AG04450 (cell line): ENCODE measurements at regions not wholly inside any gene's neighbourhood (a gene's known extent, or its start where the extent isn't known, plus 50 kb on each side); places are given as distances from the start of the nearest gene placed in this dataset.

ENCODE experiments used
- CTCF ChIA-PET: fragments of 300-600, 350-600 bp; formaldehyde crosslinking; extraction: SDS; loops from one replicate; lab custom pipeline; 2022; ENCODE audit warnings: antibody characterized with exemption, inconsistent platforms; lab: Charles Lee
- POLR2A ChIA-PET: fragments of 350-600 bp; formaldehyde crosslinking; extraction: SDS; loops from one replicate; lab custom pipeline; 2021; ENCODE audit warnings: antibody characterized with exemption, inconsistent platforms; lab: Yijun Ruan, JAX
- DNase-seq: peaks from one replicate; pipeline ENCODE4 v3.0.0-alpha.2; 2011; ENCODE audit warnings: low read depth, low spot score
- H3K27ac ChIP-seq: one replicate; pipeline ENCODE4 v1.5.1; 2012; ENCODE audit warnings: low read depth, low read length, control low read depth
- H3K27me3 ChIP-seq: one replicate; pipeline ENCODE4 v1.6.0; 2012; ENCODE audit warnings: low read length; ENCODE audit not compliant: control insufficient read depth, insufficient read depth
- H3K4me3 ChIP-seq: 2 replicates; pipeline ENCODE4 v1.5.1; 2011; ENCODE audit warnings: mild to moderate bottlenecking, low read depth, low read length, control low read depth
- H3K9me3 ChIP-seq: 2 replicates; pipeline ENCODE4 v1.5.1; 2012; ENCODE audit warnings: low read length; ENCODE audit not compliant: control insufficient read depth, insufficient read depth
- TF ChIP-seq, protein P1 (sequence below): IDR thresholded peaks from 2 replicates; pipeline ENCODE4 v1.5.1; 2011; ENCODE audit warnings: low read depth, low read length, control low read depth, inconsistent platforms

DNA sequence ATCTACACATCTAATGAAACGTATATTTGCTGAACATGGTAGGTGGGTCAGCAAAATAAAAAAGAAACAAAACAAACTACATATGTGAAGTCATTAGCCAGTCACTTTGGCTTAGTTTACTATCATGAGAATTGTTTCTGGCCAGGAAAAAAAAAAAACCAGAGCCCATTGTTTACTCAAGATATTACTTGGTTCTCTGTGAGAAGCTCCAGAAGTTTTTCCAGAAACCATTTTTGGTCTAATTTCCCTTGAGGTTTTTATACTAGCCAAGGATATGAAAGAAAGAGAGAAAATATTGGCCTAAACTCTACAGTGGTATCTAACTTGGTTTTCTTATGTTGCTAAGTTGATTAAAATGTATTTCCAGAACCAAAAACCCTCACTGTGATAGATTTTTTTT, 259.1 kb downstream of the PDHA2 start:
- no peaks in the 10 kb centered on the region for H3K9me3 ChIP-seq
- DNase-seq: no peak
- CTCF ChIA-PET: no interaction called here

DNA sequence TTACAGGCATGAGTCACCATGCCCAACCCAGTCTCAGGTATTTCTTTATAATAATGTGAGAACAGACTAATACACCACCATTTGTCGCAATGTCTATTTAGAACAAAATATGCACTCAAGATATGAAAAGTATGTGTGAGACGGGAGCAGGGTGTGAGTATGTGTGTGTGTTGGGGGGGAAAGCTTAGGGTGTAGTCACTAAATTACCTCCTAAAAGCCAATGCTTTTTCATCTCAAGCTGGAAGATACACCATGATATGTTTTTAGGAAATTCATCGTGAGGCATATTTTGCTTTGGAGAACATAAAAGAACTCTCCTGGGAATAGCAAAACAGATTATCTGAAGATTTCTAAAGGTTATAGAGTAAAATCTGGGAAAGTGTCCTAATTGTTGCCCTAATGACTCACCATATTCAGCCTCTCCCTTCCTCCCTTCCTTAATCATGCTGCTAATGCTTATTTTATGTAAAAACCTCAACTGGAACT, 262.7 kb downstream of the PDHA2 start:
- no peak overlapping the region for H3K27ac ChIP-seq
- POLR2A ChIA-PET: no interaction called here

More for the DNA sequence above, 259.1 kb downstream of the PDHA2 start:
- POLR2A ChIA-PET: no interaction called here
- TF ChIP-seq, protein P1, sequence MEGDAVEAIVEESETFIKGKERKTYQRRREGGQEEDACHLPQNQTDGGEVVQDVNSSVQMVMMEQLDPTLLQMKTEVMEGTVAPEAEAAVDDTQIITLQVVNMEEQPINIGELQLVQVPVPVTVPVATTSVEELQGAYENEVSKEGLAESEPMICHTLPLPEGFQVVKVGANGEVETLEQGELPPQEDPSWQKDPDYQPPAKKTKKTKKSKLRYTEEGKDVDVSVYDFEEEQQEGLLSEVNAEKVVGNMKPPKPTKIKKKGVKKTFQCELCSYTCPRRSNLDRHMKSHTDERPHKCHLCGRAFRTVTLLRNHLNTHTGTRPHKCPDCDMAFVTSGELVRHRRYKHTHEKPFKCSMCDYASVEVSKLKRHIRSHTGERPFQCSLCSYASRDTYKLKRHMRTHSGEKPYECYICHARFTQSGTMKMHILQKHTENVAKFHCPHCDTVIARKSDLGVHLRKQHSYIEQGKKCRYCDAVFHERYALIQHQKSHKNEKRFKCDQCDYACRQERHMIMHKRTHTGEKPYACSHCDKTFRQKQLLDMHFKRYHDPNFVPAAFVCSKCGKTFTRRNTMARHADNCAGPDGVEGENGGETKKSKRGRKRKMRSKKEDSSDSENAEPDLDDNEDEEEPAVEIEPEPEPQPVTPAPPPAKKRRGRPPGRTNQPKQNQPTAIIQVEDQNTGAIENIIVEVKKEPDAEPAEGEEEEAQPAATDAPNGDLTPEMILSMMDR: no peak
- Histone ChIP-seq H3K4me3 (no peak overlapping the region), H3K27me3 (no peaks in the 10 kb centered on the region), H3K27ac (no peak overlapping the region)

DNA sequence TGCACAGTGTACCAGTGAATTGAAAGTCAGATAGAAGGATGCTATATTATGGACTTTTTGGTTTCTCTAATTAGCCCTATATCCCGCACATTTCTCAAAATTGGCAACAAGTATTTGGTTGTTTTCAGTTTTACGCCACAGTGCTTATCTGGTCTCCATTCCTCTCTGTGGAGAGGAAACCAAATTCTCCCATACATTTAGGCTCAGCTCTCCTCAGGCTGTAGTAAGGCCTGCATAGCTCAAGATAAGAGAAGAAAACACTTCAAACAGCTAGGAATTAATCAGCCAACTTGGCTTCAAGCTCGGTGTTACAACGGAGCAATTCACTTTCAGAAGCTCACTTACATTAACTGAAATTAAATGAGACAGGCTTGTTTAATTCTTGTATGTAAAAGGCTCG, 263.2 kb downstream of the PDHA2 start:
- ChIA-PET CTCF (no interaction called here), POLR2A (no interaction called here)
- Histone ChIP-seq H3K27ac (no peak overlapping the region), H3K4me3 (no peak overlapping the region), H3K27me3 (no peaks in the 10 kb centered on the region), H3K9me3 (no peaks in the 10 kb centered on the region)
- no peak for DNase-seq
- TF ChIP-seq, protein P1: no peak

More for the DNA sequence above, 262.7 kb downstream of the PDHA2 start:
- TF ChIP-seq, protein P1: no peak
- CTCF ChIA-PET: no interaction called here
- no peak for DNase-seq
- Histone ChIP-seq H3K9me3 (no peaks in the 10 kb centered on the region), H3K4me3 (no peak overlapping the region), H3K27me3 (no peaks in the 10 kb centered on the region)

DNA sequence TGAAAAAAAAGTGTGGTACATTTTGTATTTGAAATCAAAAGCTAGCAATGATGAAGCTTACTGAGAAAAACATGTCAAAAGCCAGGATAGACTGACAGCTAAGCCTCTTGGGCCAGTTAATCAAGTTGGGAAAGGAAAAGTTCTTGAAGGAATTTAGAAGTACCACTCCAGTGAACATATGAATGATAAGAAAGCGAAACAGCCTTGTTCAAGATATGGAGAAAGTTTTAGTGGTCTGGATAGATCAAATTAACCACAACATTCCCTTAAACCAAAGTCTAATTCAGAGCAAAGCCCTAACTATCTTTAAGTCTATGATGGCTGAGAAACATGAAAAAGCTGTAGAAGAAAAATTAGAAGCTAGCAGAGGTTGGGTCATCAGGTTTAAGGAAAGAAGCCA, 268.3 kb downstream of the PDHA2 start:
- no peak overlapping the region for H3K27ac ChIP-seq
- DNase-seq: no peak
- CTCF ChIA-PET: no interaction called here
- TF ChIP-seq, protein P1: no peak
- POLR2A ChIA-PET: no interaction called here
- H3K9me3 ChIP-seq: no peaks in the 10 kb centered on the region
- no peaks in the 10 kb centered on the region for H3K27me3 ChIP-seq
- H3K4me3 ChIP-seq: no peak overlapping the region

DNA sequence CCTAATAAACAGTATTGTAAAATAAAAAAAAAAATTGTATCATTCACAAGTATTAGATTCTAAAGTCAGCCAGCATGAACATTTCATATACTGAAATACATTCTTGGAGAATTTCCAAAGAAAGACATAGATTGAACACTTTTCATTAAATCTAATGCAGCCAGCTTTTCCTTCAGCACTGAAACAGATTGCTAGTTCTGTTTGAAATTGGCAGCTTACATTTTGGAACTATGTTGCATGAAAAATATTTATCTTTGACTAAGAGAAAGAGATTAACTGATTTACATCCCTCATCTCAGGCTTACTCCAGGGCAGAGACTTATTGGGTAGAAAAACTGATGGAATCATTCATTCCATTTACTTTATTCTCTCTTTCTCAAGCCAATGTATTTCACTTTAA, 272.7 kb downstream of the PDHA2 start:
- Histone ChIP-seq H3K27ac (no peak overlapping the region), H3K27me3 (no peaks in the 10 kb centered on the region), H3K9me3 (no peaks in the 10 kb centered on the region), H3K4me3 (no peak overlapping the region)
- DNase-seq: no peak
- POLR2A ChIA-PET: no interaction called here
- CTCF ChIA-PET: interaction anchor here (0.6 kb wide), 1 partner anchor 215 kb away, joined by 3 read pairs; no protein-coding TSS in a partner anchor
- TF ChIP-seq, protein P1: no peak
